HG03060 (cell line): ENCODE measurements at regions not wholly inside any gene's neighbourhood (a gene's known extent, or its start where the extent isn't known, plus 50 kb on each side); places are given as distances from the start of the nearest gene placed in this dataset.

Experiments
- ATAC-seq: cut with Tn5 transposase; IDR thresholded peaks from one replicate; pipeline ENCODE4 v1.9.1; 2021; ENCODE audit warnings: low read depth, moderate number of reproducible peaks; ENCODE audit not compliant: unreplicated experiment

GRCh38 chr15:35842631-35843030 is 296.7 kb upstream of the DPH6 start:
- ATAC-seq = no peak

GRCh38 chr15:35843498-35843897 is 297.5 kb upstream of the DPH6 start:
- ATAC-seq = no peak

DNA sequence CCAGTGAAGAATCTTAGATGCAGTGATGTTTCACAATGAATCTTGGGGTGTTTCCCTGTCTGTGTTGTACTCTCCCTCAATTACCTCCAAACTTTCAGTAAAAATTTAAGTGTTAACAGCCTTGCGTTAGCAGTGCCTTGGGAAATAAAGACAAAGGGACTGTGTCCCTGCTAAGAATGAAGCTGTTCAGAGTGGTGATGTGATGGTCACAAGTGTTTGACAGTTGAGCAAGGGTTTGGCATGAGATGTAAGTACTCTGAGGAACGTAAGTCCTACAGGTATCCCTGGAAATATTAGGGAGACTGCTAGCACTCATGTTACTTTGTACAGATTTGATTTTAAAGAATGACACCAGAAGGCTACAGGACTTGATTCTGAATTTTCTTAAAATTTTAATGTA is 304.3 kb upstream of the DPH6 start:
- no peak for ATAC-seq

DNA sequence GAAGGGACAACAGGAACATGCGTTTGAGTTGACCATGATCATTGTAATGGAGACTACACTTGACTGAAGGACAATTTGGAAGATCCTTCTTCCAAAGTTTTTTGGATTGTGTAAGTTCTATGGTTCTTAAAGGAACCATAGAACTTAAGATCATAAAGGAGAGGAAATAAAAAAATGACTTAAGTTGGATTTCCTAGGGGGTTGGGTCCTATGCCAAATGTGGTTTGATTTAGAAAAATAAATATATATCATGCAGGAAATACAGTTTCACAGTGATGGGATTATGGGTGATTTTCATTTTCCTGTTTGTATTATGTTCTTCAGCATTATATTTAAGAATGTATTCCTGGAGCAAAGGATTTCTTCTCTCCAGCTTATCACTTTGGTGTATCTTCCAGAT is 305.5 kb upstream of the DPH6 start:
- no peak for ATAC-seq

DNA sequence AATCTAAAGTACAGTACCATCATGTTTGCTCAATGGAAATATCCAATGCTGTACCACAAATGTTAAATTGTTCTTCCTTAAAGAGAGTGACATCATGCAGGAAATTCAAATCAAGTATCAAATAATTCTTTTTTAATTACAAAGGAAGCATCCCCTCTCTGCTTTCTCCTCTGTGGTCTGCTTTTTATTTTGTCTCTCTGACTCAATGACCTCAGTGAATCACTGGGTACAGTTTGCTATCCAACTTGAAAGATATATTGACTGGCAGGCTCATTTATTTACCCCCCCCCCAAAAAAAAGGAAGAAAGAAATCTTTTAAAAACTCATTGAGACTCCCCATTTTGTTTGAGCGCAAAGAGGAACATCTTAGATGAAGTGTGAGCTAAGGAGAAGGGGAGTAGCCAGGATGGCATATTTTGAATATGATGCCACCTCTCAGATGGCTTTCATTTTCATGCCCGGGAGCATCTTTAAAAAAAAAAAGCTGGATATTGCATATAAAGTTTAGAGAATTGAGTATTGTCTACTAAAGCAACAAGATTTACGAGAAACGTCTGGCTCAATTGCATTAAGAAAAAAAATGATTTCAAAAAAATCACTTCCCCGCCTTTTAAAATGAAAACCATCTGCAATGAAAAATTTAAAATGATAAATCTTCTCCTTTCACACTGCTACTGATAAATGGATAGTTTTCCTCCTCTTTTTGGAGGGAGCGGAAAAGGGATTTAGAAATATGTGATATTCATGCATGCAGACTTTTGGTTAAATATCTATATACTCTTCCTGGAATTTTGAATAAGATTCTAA is 307.1 kb upstream of the DPH6 start:
- no peak for ATAC-seq

DNA sequence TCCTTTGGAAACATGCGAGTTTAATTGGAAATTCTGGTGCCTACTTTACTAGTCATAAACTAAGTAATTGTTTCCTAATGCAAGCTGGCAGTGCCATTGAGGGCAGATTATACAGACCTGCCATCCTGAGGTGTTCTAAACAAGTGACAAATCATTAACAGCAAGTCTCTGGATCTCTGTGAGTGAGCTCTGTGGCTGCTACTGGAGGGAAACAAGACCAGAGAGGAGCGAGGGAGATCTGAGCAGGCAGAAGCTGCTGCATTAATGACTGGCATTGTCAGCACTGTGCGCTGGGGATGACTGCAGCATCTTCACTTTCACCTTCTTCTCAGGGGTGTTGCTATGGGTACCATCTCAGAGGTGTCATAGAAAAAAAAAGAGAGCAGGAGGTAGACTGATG is 308.4 kb upstream of the DPH6 start:
- no peak for ATAC-seq

DNA sequence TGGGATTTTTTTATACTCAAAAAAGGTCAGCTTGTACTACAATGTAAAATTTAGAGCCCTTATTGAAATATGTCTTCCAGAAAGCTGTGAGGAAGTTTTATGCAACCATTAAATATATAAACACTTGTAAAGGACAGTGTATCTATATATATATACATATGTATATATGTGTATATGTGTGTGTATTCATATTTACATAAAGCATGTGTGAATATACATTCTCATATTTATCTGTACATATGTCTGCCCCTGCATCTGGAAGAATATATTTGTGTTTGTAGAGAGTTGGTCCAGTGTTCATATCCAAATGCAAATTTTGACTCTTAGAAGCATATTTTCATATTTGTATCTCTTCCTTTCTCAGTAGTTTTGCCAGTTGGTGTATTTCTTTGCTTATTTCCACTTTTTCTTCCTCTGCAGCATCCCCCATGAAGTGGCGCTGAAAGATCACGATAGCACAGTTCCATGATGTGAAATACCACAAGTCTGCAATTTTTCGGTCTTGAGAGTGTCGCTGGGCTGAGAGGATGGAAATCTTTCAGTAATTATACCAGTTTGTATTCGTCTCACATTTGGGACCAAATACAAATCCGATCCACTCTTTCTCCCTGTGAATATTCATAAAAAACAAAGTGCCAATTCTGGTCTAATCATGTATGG is 311.7 kb upstream of the DPH6 start:
- ATAC-seq = no peak

DNA sequence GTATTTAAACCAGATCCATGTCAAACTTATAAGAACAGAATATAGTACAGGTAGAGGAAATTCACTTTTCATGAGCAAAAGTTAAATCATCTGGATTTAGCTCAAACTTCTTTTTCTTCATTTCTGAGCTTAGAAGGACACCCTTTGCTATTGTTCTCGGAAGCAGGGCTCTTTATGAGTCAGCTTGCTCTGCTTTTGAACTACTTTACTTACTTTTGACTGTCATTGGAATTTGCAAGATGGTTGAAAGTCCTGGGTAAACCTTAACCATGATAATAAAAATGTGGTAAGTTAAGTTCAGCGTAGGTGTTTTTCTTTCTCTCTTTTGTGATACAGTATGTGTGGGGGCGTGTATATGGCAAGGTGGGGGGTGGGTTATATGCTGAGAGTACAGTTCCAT is 312.7 kb upstream of the DPH6 start:
- ATAC-seq = no peak

GRCh38 chr15:35863655-35864054 is 317.7 kb upstream of the DPH6 start:
- ATAC-seq = no peak

GRCh38 chr15:35867356-35867755 is 321.4 kb upstream of the DPH6 start:
- ATAC-seq = no peak

- ATAC-seq = no peak
Measured at GRCh38 chr15:35871282-35871681, 325.3 kb upstream of the DPH6 start.

DNA sequence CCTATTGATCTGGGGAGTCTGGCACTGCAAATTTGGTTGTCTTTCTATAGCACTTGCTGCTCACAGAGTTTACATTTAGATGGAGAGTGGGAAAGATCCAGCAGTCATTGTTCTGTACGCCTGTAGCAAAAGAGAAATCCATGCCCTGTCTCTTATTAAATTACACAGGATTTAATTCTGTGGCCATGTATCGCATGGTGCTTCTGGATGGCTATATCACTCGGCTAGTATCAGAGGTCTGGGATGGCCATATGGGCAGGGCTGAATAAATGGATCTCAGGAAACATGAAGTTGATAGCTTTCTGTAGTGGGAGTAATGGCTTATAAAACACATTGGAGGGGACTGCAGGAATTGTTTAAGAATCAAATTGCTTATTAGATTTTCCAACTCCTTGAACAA is 325.8 kb upstream of the DPH6 start:
- ATAC-seq = no peak

DNA sequence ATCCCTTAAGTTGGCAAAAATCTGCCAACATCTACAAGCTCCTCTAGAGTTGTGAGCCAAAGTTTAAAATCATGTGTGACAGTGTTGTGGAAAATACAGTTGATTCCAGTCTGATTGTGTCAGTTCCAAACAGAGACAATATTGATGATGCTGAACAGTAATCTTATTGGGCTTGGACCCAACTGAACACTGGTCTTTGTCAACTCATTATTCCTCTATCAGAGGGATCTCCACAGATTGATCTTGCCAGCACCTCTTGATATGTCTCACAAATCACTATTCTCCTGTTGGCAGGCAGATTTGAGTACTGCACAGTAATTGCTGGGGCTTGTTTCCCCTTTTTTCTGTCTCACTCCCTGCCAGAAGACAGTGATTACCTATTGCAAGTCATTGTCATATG is 326.6 kb upstream of the DPH6 start:
- ATAC-seq = no peak

GRCh38 chr15:35874260-35874905 is 328.4 kb upstream of the DPH6 start:
- no peak for ATAC-seq

GRCh38 chr15:35876762-35877161 is 330.8 kb upstream of the DPH6 start:
- no peak for ATAC-seq

GRCh38 chr15:35880896-35881295 is 334.9 kb upstream of the DPH6 start:
- no peak for ATAC-seq

GRCh38 chr15:35885870-35886269 is 339.9 kb upstream of the DPH6 start:
- ATAC-seq = no peak

DNA sequence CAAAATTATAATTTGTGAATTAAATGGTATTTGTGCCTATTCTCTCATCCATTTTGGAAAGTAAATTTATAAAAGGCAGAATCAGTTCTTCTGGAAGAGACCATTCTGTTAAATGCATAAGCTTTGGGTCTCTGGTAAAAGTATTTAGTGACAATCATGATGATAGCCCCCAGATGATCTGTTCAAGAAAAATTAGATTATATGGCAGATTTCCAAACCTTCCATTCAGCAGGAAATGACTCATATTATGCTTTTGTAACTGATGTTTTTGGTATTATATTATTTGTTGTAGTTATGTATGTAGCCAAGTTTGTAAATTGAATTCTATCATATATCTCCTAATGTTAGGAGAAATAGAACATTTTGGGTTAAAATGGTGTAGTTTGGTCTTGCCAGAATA is 340.8 kb upstream of the DPH6 start:
- no peak for ATAC-seq

- no peak for ATAC-seq
Measured at GRCh38 chr15:35888815-35889214, 342.9 kb upstream of the DPH6 start.

- no peak for ATAC-seq
Measured at GRCh38 chr15:35907511-35907910, 361.5 kb upstream of the DPH6 start.

GRCh38 chr15:35909414-35909813 is 363.4 kb upstream of the DPH6 start:
- no peak for ATAC-seq

DNA sequence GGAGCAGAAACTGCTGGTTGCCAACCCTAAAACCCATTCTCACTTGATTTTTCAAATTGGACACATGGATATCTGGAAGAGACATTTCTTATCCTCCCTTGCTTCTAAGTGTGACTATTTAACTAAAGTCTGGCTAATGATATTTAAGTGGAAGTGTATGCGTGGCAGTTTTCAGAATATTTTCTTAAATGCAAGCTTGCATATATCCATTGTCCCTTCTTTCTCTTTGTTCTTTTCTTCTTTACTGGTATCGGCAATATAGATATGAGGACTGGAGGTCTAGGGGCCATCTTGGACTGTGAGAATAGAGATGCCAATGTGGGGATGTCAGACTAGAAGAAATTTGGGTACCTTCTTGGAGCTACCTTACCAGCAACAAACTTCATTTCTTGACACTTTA is 364.3 kb upstream of the DPH6 start:
- ATAC-seq = no peak
